ENCODE measurements at regions not wholly inside any gene's neighbourhood (a gene's known extent, or its start where the extent isn't known, plus 50 kb on each side); places are given as distances from the start of the nearest gene placed in this dataset.
"Not testable (repeated sequence)": the region's sequence is repeated elsewhere in the genome, so short reads cannot be mapped to it uniquely, and the experiment has no call there.

GRCh38 chr9:115326461-115326860 lies 208.5 kb upstream of the TNC start:
- DNase-seq = no peak

- DNase-seq = no peak
These were observed 209.6 kb upstream of the TNC start for GRCh38 chr9:115327436-115328122.

GRCh38 chr9:115328228-115328627 lies 210.3 kb upstream of the TNC start:
- no peak for DNase-seq

GRCh38 chr9:115328677-115329076 lies 210.7 kb upstream of the TNC start:
- no peak for DNase-seq

GRCh38 chr9:115333277-115334070 lies 215.5 kb upstream of the TNC start:
- no peak for DNase-seq

- DNase-seq = no peak
These were observed 217.5 kb upstream of the TNC start for GRCh38 chr9:115335439-115335838.

- DNase-seq = no peak
These were observed 222.4 kb upstream of the TNC start for GRCh38 chr9:115340314-115340713.

- no peak for DNase-seq
These were observed 223.5 kb upstream of the TNC start for GRCh38 chr9:115341426-115341825.

- DNase-seq = not testable (repeated sequence)
These were observed 229.8 kb upstream of the TNC start for GRCh38 chr9:115347776-115348175.

GRCh38 chr9:115348936-115349335 lies 231.0 kb upstream of the TNC start:
- not testable (repeated sequence) for DNase-seq

- no peak for DNase-seq
These were observed 231.6 kb upstream of the TNC start for GRCh38 chr9:115349542-115349941.

- DNase-seq = no peak
These were observed 232.6 kb upstream of the TNC start for GRCh38 chr9:115350548-115350947.

- peak; percentile 18 for DNase-seq
These were observed 235.7 kb upstream of the TNC start for GRCh38 chr9:115353681-115354080.

- no peak for DNase-seq
These were observed 239.9 kb upstream of the TNC start for GRCh38 chr9:115357821-115358220.

- DNase-seq = no peak
These were observed 241.2 kb upstream of the TNC start for GRCh38 chr9:115359017-115359780.

- DNase-seq = no peak
These were observed 242.2 kb upstream of the TNC start for GRCh38 chr9:115360122-115360521.

- no peak for DNase-seq
These were observed 244.1 kb upstream of the TNC start for GRCh38 chr9:115362101-115362500.

GRCh38 chr9:115362640-115363039 lies 244.7 kb upstream of the TNC start:
- no peak for DNase-seq

GRCh38 chr9:115364991-115365390 lies 247.0 kb upstream of the TNC start:
- no peak for DNase-seq

GRCh38 chr9:115367321-115367720 lies 249.4 kb upstream of the TNC start:
- no peak for DNase-seq

GRCh38 chr9:115367780-115368525 lies 250.0 kb upstream of the TNC start:
- no peak for DNase-seq

GRCh38 chr9:115369322-115369957 lies 251.5 kb upstream of the TNC start:
- no peak for DNase-seq
